Lower leg skin (tissue), 3 donors: ENCODE measurements at regions not wholly inside any gene's neighbourhood (a gene's known extent, or its start where the extent isn't known, plus 50 kb on each side); places are given as distances from the start of the nearest gene placed in this dataset.

ENCODE experiments used
- POLR2A ChIP-seq, 2 donors: fragments of 450-650 bp; IDR thresholded peaks; one replicate each; pipeline ENCODE4 v1.6.1; 2016 to 2017; ENCODE audit warnings: antibody characterized with exemption in 2 of 2, mild to moderate bottlenecking in 1 of 2, moderate library complexity in 1 of 2
- TF ChIP-seq, protein P1 (sequence below), 3 donors: fragments of 450-650 bp; IDR thresholded peaks; one replicate each; pipeline ENCODE4 v1.5.1; 2016; ENCODE audit warnings: antibody characterized with exemption in 3 of 3, mild to moderate bottlenecking in 3 of 3, moderate library complexity in 2 of 3

DNA sequence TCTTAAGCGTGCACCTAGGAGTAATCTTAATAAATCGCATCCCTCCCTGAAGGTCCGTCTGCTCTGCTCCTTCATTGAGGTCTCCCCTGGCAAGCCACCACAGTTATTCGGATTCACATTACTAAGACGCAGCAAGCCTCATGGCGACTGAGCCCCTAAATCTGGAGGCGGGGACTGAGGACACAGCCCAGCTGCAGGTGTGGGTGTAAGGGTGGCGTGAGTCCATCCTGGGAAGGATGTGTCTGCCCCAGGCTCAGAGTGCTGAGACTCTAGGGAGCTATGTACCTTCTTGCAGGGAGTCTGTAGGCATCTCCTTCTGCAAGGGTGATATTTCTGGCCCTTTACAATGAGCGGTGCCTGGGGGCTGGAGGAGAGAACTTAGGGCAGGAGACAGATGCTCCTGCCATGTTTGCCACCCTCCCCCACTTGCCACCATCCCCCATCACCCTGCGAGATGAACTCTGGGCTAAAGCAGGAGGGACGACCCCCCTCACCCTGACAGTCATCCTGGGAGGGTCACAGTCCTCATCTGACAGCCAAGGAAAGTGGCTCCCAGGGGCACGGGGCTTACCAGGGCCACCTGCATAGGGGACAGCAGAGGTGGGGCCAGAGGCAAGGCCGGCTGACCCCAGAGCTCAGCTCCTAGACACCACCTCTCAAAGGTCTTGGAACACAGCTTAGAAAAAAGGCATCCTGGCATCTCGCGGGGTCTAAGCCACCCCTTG is 76.4 kb upstream of the FCN1 start:
- no peak for TF ChIP-seq POLR2A (IDR thresholded peaks at IDR 0.05)
- TF ChIP-seq, protein P1, sequence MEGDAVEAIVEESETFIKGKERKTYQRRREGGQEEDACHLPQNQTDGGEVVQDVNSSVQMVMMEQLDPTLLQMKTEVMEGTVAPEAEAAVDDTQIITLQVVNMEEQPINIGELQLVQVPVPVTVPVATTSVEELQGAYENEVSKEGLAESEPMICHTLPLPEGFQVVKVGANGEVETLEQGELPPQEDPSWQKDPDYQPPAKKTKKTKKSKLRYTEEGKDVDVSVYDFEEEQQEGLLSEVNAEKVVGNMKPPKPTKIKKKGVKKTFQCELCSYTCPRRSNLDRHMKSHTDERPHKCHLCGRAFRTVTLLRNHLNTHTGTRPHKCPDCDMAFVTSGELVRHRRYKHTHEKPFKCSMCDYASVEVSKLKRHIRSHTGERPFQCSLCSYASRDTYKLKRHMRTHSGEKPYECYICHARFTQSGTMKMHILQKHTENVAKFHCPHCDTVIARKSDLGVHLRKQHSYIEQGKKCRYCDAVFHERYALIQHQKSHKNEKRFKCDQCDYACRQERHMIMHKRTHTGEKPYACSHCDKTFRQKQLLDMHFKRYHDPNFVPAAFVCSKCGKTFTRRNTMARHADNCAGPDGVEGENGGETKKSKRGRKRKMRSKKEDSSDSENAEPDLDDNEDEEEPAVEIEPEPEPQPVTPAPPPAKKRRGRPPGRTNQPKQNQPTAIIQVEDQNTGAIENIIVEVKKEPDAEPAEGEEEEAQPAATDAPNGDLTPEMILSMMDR (IDR thresholded peaks at IDR 0.05): no peak
